CD14-positive monocyte (primary cell): ENCODE measurements at regions not wholly inside any gene's neighbourhood (a gene's known extent, or its start where the extent isn't known, plus 50 kb on each side); places are given as distances from the start of the nearest gene placed in this dataset.

Experiments
- DNase-seq, 3 donors: peaks; one replicate each; pipeline ENCODE4 v3.0.0-alpha.2; 2011 to 2022
- H2AFZ ChIP-seq: 2 replicates; pipeline ENCODE4 v1.6.0; 2012; ENCODE audit warnings: mild to moderate bottlenecking, low read depth, low read length, inconsistent platforms; ENCODE audit not compliant: insufficient read depth, poor library complexity, severe bottlenecking
- H3K27ac ChIP-seq, 2 donors: 1 replicate in 1 of 2; 2 replicates in 1 of 2; pipeline ENCODE4 v1.5.1; 2012 to 2013; ENCODE audit warnings: low read length in 2 of 2, control low read depth in 1 of 2, inconsistent platforms in 1 of 2, low read depth in 1 of 2, mild to moderate bottlenecking in 1 of 2
- H3K27me3 ChIP-seq, 2 donors: one replicate each; pipeline versions ENCODE4 v1.6.0 to v1.6.1; 2011 to 2013; ENCODE audit warnings: low read length in 2 of 2; ENCODE audit not compliant: control insufficient read depth in 2 of 2, insufficient read depth in 2 of 2
- H3K36me3 ChIP-seq, 2 donors: replicated peaks in 1 of 2; 1 replicate in 1 of 2; 2 replicates in 1 of 2; pipeline versions ENCODE4 v1.5.1 to v1.6.1; 2012 to 2013; ENCODE audit warnings: low read length in 2 of 2, control low read depth in 1 of 2, inconsistent platforms in 1 of 2, mild to moderate bottlenecking in 1 of 2; ENCODE audit not compliant: insufficient read depth in 2 of 2, control insufficient read depth in 1 of 2
- H3K4me1 ChIP-seq, 2 donors: 1 replicate in 1 of 2; 2 replicates in 1 of 2; pipeline versions ENCODE4 v1.5.1 to v1.6.1; 2012 to 2013; ENCODE audit warnings: low read length in 2 of 2, control low read depth in 1 of 2, inconsistent platforms in 1 of 2, mild to moderate bottlenecking in 1 of 2, moderate library complexity in 1 of 2; ENCODE audit not compliant: insufficient read depth in 2 of 2, control insufficient read depth in 1 of 2
- H3K4me2 ChIP-seq: replicated peaks from 2 replicates; pipeline ENCODE3; 2012; ENCODE audit warnings: low read length, moderate library complexity, mild to moderate bottlenecking; ENCODE audit not compliant: poor library complexity, severe bottlenecking; ENCODE audit errors: extremely low read depth
- H3K4me3 ChIP-seq, 3 experiments: fragments of 200-600 bp in 1 of 3; sonication (generic) in 1 of 3; replicated peaks in 1 of 3; 1 replicate in 2 of 3; 2 replicates in 1 of 3; pipeline ENCODE4 v1.5.1; 2011 to 2013; ENCODE audit warnings: low read length in 3 of 3, mild to moderate bottlenecking in 3 of 3, control low read depth in 2 of 3, low read depth in 2 of 3, inconsistent platforms in 1 of 3, moderate library complexity in 1 of 3
- H3K79me2 ChIP-seq: 2 replicates; pipeline ENCODE4 v1.6.0; 2012; ENCODE audit warnings: mild to moderate bottlenecking, control low read depth, inconsistent platforms, low read length, moderate library complexity; ENCODE audit not compliant: insufficient read depth
- H3K9ac ChIP-seq: 2 replicates; pipeline ENCODE4 v1.6.0; 2017; ENCODE audit warnings: low read length, mild to moderate bottlenecking; ENCODE audit not compliant: insufficient read depth, poor library complexity, severe bottlenecking
- H3K9me3 ChIP-seq, 2 donors: replicated peaks in 1 of 2; 1 replicate in 1 of 2; 2 replicates in 1 of 2; pipeline versions ENCODE4 v1.5.1 to v1.6.1; 2012 to 2013; ENCODE audit warnings: low read length in 2 of 2, control low read depth in 1 of 2; ENCODE audit not compliant: control insufficient read depth in 1 of 2, insufficient read depth in 1 of 2
- H4K20me1 ChIP-seq: 2 replicates; pipeline ENCODE4 v1.6.0; 2012; ENCODE audit warnings: mild to moderate bottlenecking, low read length, control low read depth, moderate library complexity; ENCODE audit not compliant: insufficient read depth
- H3K27ac Mint-ChIP-seq, 7 donors: one replicate each; pipeline ENCODE4 v1.8.0; 2020; ENCODE audit warnings: mild to moderate bottlenecking in 7 of 7, mixed read lengths in 7 of 7, moderate library complexity in 6 of 7, inconsistent platforms in 2 of 7
- H3K27me3 Mint-ChIP-seq, 3 donors: one replicate each; pipeline ENCODE4 v1.8.0; 2021 to 2022; ENCODE audit warnings: low read depth in 3 of 3, mild to moderate bottlenecking in 3 of 3, mixed read lengths in 3 of 3, moderate library complexity in 3 of 3, inconsistent platforms in 1 of 3
- H3K36me3 Mint-ChIP-seq, 2 donors: one replicate each; pipeline ENCODE4 v1.8.0; 2020; ENCODE audit warnings: mixed read lengths in 2 of 2, inconsistent platforms in 1 of 2, mild to moderate bottlenecking in 1 of 2
- H3K4me1 Mint-ChIP-seq: one replicate; pipeline ENCODE4 v1.8.0; 2020; ENCODE audit warnings: mild to moderate bottlenecking, mixed read lengths
- H3K4me3 Mint-ChIP-seq, 2 donors: one replicate each; pipeline ENCODE4 v1.8.0; 2020; ENCODE audit warnings: mild to moderate bottlenecking in 2 of 2, mixed read lengths in 2 of 2, moderate library complexity in 1 of 2
- H3K9me3 Mint-ChIP-seq, 7 donors: one replicate each; pipeline ENCODE4 v1.8.0; 2020 to 2022; ENCODE audit warnings: mixed read lengths in 7 of 7, mild to moderate bottlenecking in 6 of 7, moderate library complexity in 6 of 7, inconsistent platforms in 2 of 7
- WGBS: methylation state at CpG from one replicate; pipeline ENCODE4 v1.1.5; 2013; ENCODE audit warnings: missing lambda C conversion rate; ENCODE audit not compliant: insufficient coverage; 5-methylcytosine and 5-hydroxymethylcytosine counted together
- intact Hi-C, 2 donors: fragments of 100-400 bp; cut with micrococcal nuclease; formaldehyde crosslinking; loops; one replicate each; pipeline versions ENCODE4 v1.15.0 to v1.15.1; 2023
- TF ChIP-seq, protein P1 (sequence below): fragments of 200-600 bp; IDR thresholded peaks from one replicate; pipeline ENCODE4 v1.8.0; 2022; ENCODE audit warnings: antibody characterized with exemption, mild to moderate bottlenecking

DNA sequence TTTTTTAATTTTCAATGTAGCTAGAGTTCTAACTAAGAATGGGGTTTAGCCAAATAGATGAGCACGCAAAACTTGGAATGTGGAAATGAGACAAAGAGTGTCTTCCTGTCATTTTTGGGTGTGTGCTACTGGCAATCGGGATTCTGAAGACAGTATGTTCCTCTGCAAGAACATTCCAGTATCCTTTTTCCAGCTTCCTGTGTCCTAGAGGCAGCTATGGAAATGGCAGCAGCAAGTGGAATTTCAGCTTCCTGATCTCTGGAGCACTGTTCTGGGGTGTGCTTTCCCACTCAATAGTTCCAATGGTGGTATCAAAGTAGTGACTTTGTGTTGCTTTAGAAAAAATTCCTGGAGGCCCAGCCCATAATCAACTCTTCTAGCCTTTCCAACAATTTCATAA, 642.9 kb upstream of the KCNMB2 start:
- peaks cover 0 to 1% (median 0%) of the 10 kb centered on the region in 3 donors for H3K27me3 Mint-ChIP-seq
- H3K36me3 Mint-ChIP-seq: no peaks in the 10 kb centered on the region
- Histone ChIP-seq H3K27me3 (no peaks in the 10 kb centered on the region), H3K27ac (no peak overlapping the region), H3K9ac (no peak overlapping the region), H2AFZ (no peak overlapping the region), H3K79me2 (no peaks in the 10 kb centered on the region), H4K20me1 (no peaks in the 10 kb centered on the region), H3K4me3 (no peak overlapping the region), H3K4me2 (no peak overlapping the region), H3K9me3 (peaks cover under 1 to 3% of the 10 kb centered on the region in 2 donors), H3K36me3 (no peaks in the 10 kb centered on the region), H3K4me1 (no peaks in the 10 kb centered on the region)
- intact Hi-C loops: no loop called here
- H3K27ac Mint-ChIP-seq: no peak overlapping the region
- TF ChIP-seq, protein P1, sequence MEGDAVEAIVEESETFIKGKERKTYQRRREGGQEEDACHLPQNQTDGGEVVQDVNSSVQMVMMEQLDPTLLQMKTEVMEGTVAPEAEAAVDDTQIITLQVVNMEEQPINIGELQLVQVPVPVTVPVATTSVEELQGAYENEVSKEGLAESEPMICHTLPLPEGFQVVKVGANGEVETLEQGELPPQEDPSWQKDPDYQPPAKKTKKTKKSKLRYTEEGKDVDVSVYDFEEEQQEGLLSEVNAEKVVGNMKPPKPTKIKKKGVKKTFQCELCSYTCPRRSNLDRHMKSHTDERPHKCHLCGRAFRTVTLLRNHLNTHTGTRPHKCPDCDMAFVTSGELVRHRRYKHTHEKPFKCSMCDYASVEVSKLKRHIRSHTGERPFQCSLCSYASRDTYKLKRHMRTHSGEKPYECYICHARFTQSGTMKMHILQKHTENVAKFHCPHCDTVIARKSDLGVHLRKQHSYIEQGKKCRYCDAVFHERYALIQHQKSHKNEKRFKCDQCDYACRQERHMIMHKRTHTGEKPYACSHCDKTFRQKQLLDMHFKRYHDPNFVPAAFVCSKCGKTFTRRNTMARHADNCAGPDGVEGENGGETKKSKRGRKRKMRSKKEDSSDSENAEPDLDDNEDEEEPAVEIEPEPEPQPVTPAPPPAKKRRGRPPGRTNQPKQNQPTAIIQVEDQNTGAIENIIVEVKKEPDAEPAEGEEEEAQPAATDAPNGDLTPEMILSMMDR: no peak
- WGBS: no CpG with 5 or more reads among the region's 2 CpGs
- no peak for DNase-seq
- peaks cover 3% of the 10 kb centered on the region for H3K4me1 Mint-ChIP-seq
- H3K9me3 Mint-ChIP-seq: peaks cover 3 to 16% (median 8%) of the 10 kb centered on the region in 7 donors
- H3K4me3 Mint-ChIP-seq: no peak overlapping the region

DNA sequence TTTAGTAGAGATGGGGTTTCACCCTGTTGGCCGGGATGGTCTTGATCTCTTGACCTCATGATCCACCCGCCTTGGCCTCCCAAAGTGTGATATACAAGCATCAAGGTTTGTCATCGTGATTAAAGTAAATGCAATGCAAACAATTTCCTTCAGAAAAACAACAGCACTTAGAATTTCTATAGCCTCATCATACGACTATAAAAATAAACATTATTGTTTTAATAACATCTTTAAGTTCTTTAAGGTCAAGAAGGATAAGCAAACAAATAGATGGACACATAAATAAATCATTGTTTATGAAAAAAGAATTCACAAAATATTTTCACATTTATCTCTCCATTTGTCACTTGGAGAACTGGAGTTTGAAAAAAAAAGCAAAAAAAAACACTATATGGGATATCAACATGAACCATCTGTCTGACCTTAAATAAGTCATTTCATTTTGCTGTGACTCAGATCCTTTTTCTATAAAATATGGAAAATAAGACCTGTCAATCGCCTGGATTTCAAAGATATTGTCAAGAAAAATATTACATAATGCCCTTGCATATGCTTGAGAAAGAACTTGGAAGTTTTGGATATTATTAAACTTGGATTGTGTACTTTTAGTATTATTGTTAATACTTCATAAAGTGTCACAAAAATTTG, 642.0 kb upstream of the KCNMB2 start:
- H3K27ac Mint-ChIP-seq: no peak overlapping the region
- TF ChIP-seq, protein P1: no peak
- H3K27ac ChIP-seq: no peak overlapping the region

More for the DNA sequence above, 642.0 kb upstream of the KCNMB2 start:
- H3K9me3 ChIP-seq: peaks cover 10 to 12% of the 10 kb centered on the region in 2 donors
- no peak overlapping the region for H3K4me3 ChIP-seq
- Mint-ChIP-seq H3K4me3 (no peak overlapping the region), H3K9me3 (peaks cover 7 to 25% (median 15%) of the 10 kb centered on the region in 7 donors), H3K36me3 (no peaks in the 10 kb centered on the region), H3K4me1 (peaks cover 3% of the 10 kb centered on the region), H3K27me3 (no peaks in the 10 kb centered on the region)
- no peaks in the 10 kb centered on the region for H3K27me3 ChIP-seq
- H2AFZ ChIP-seq: no peak overlapping the region
- no peak overlapping the region for H3K4me2 ChIP-seq
- WGBS: no CpG with 5 or more reads among the region's 5 CpGs
- H3K36me3 ChIP-seq: no peaks in the 10 kb centered on the region
- H3K79me2 ChIP-seq: no peaks in the 10 kb centered on the region
- H3K4me1 ChIP-seq: no peaks in the 10 kb centered on the region
- no peaks in the 10 kb centered on the region for H4K20me1 ChIP-seq
- intact Hi-C loops: no loop called here
- no peak overlapping the region for H3K9ac ChIP-seq
- no peak for DNase-seq
